SIG-M5 treated with dmso at 0.1 percent for 504 hours (cell line): ENCODE measurements at regions not wholly inside any gene's neighbourhood (a gene's known extent, or its start where the extent isn't known, plus 50 kb on each side); places are given as distances from the start of the nearest gene placed in this dataset.
"Not testable (repeated sequence)": the region's sequence is repeated elsewhere in the genome, so short reads cannot be mapped to it uniquely, and the experiment has no call there.

Source experiments
- DNase-seq: peaks from one replicate; lab custom pipeline; 2025; ENCODE audit not compliant: unreplicated experiment; lab: John Stamatoyannopoulos, UW

DNA sequence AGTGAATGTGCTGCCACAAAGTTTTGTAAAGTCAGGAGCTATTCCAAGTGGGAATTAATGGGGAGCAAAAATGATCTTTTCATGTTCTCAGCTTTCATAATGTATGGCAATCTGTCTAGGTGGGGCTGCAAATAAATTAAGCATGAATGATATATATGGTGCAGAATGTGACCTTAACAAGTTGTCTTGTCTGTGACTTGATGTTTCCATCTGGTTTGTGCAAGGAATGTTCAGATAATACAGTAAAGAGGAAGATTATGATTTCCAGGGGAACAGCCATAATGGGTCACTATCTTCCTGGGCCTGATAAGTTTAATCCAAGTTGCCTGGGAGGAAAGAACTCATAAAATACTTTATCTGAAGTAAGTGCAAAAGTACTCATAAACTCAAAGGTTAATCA lies 1815.8 kb upstream of the FLRT2 start:
- no peak for DNase-seq

DNA sequence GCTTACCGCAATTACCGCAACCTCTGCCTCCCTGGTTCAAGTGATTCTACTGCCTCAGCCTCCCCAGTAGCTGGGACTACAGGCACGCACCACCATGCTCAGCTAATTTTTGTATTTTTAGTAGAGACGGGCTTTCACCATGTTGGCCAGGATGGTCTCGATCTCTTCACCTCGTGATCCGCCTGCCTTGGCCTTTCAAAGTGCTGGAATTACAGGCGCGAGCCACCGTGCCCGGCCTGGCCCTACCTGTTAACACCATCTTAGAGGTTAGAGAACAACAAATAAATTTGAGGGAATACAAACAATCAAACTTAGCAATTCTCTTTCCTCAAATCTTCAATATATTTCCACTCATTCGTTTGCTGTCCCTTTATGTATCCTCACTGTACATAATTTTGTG lies 1810.5 kb upstream of the FLRT2 start:
- DNase-seq, result not testable (repeated sequence)

DNA sequence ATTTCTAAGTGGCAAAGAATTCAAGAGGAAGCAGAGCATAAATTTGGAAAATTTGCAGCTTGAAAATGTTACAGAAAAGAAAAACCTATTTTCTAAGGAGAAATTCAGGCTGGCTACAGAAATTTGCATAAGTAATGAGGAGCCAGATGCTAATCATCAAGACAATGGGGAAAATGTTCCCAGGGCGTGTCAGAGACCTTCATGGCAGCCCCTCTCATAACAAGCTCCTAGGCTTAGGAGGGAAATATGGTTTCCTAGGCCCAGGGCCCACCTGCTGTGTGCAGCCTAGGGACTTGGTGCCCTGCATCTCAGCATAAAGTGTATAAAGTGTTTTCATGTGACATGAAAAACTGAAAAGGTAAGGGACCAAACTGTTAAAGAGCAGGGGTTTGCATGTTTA lies 1796.3 kb upstream of the FLRT2 start:
- no peak for DNase-seq

DNA sequence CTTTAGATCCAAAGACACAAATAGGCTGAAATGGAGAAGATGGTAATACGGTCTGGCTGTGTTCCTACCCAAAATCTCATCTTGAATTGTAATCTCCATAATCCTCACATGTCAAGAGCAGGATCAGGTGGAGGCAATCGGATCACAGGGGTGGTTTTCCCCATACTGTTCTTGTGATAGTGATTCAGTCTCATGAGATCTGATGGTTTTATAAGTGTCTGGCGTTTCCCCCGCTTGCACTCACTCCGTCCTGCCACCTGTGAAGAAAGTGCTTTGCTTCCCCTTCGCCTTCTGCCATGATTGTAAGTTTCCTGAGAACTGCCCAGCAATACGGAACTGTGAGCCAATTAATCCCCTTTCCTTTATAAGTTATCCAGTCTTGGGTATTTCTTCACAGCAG lies 1795.5 kb upstream of the FLRT2 start:
- no peak for DNase-seq

DNA sequence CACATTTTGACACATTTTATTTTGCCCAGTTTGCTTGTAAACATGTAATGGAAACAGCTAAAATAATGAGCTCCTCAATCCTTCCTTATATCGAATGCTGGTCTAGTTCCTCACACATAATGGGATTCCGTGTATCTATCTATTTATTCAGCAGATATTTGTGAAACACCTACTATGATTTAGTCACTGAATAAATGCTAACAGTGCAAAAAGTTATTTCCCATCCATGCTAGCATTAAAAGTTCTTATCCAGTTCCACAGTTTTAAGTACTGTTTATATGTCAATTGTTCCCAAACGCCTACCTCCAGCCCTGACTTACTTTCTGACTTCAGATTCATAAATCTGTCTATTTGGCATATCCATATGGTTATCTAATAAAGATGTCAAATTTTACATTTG lies 1788.7 kb upstream of the FLRT2 start:
- DNase-seq, result no peak

DNA sequence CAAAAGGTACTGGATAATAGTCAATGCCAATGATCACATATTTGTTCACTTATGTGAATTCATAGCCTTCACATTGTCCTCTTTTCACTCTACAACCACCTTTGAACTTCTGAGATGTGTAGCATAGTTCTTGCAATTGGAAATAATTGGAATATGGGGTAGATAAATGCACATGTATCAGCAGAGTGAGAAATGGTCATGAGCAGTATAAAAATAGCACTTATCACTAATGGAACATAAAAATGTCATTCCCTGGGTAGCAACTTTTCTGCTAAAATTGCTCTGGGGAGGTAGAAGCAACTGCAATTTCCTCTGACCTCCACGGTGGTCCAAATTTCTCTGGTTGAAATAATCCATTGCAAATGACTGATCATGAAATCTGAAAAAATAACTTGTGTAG lies 1785.7 kb upstream of the FLRT2 start:
- no peak for DNase-seq

DNA sequence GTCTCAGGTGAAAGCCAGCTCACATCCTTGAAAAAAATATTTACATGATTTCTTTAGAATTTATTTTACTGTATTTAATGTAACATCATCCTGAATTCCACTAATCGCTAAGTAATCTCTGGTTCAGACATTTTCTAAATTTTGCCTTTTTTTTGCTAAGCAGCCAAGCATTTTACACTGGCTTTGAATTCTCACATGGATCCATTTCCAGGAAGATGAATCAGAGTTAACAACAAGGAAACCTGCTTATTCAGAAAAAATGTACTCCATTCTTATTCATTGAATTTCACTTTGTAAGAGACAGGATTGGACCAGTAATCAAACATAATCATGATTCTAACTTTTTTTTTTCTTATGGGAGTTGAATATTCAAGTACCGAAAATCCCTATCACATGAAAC lies 1785.1 kb upstream of the FLRT2 start:
- no peak for DNase-seq

DNA sequence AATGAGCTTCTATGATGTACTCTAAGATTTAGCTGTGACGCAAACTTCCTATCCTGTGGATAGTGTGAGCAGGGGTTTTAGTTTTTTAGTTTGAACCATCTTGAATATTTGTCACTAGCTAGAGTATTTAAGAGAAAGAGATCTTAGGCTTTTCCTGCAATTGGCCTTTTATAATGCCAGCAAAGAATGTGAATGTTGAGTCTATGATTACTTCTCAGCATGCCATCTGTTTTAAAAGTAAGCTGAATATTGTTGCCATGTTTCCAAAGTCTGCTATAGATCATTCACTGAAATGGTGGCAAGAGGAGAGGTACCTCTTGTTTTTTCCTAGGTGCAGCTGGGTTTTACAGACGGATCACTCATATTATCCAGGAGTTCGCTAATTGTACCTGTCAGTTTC lies 1783.6 kb upstream of the FLRT2 start:
- no peak for DNase-seq

DNA sequence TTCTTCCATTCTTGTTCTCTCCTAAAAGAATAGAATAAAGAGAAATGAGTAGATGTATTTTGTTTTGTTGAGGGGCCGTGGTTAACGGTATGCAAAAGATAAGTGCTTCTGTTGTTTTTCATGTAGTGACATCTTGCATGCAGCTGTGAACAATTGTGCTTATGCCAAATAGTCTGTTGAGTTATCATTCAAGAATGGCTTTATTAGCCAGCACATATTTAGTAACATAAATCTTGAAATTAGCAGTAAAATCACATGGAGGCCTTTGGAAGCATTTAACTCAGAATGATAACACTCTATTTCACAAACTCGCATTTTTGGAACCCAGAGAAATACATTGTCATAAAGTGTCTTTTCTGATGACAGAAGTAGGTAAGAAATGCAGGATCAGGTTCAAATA lies 1772.0 kb upstream of the FLRT2 start:
- DNase-seq, result no peak

DNA sequence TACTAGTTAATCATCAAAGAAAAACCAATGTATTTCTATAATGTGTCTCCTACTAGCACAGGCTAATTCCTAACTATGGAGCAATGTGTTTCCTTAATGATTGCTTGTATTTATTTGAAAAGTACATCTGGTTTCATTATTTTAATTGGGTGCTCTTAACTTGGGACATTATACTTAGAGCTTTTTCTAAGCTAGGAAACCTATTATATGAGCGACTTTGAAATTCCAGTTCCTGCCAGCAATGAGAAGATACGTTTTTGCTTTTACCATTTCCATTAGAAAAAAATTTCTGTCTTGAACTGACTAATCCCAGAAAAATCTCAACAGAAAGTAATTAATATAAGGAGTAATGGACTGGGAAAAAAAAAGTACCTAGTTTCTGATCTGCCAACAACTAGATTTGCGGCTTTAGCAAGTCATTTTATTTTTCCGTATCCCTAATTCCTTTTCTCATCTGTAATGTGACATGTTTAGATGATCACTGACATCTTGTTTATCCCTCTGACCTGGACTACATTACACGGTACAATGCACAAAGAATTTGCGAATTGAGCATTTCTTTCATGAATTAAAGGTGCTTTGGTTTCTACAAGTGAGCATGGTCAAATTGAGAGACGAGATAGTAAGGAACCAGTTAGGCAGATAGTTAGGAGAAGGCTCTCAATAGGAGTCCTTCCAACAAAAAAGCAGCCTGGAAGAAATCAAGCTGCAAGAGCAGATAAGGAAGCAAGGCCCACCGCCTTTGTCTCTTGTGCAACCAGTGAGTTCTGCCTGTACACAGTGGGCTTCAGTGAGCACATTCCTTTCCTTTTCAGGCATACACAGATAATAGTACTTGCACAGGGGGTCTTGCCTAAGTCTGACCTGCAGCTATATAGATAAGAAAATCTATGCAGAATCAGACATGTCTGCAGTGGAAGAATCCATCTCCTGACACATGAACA lies 1765.0 kb upstream of the FLRT2 start:
- DNase-seq, result no peak

DNA sequence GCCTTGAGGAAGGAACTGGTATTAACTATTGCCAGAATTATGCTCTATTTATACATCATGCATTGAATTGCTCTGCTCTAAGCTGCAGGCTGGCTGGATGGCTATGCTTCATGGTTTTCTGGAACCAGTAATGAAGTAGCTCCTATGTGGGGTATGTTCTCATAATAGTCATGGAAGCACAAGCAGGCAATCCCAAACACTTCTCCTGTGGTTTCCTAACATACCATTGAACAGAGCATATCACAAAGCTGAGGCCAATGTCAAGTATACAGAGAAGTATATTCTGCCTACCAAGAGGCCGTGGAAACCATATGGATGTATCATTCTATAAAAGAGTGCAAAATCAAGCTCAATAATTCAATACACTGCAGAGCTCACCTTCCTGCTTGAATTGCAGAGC lies 1752.4 kb upstream of the FLRT2 start:
- DNase-seq, result no peak

DNA sequence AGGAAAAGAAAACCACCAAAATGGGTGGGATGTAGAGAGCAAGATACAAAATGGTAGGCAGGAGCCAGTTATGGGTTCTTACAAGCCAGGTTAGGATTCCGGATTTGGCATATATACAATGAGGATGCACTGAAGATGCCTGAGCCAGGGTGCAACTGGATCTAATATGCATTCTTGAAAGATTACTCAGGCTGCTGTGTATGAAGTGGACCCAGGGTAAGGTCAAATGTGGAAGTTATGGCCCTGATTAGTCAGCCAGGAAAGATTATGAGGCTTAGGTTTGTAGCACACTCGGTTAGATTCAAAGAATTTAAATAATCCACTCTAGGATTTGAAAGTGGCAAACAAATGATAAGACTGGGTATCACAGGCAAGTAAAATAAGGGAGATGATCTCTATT lies 1750.7 kb upstream of the FLRT2 start:
- no peak for DNase-seq

DNA sequence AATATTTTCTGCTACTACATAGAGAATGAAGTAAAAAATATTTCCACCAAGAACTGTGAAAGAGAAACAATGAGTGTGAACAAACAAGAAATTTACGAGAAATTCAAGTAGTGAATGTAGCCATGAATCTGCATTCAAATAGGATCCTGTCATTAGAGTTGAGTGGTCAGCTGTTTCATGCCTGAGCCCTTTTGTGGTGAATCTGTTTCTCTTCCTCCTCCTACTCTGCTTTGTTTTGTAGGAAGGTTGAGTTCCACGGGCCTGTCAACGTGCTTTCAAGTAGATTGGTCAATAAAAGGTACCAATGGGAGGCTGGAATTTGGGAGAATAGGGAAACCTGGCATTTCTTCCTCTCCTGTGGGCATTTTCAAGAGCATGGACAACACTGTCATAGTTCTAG lies 1749.6 kb upstream of the FLRT2 start:
- DNase-seq, result no peak

DNA sequence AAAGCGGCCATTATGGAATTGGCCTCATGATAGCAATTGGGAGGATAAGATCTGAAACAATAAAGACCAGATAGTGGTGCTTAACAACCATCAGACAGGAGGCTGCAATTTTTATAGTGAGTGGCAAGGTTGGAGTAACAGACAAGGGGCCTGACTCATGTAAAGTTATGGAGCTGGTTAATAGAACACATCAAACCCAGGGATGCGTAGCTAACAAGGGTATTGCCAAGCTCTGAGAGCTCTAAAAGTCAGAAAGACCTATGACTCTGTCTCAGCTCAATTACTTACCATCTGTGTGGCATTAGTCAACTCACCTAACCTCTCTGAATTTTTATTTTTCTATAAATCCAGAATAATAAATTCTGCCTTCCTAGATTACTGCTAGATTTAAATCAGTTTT lies 1731.5 kb upstream of the FLRT2 start:
- no peak for DNase-seq

DNA sequence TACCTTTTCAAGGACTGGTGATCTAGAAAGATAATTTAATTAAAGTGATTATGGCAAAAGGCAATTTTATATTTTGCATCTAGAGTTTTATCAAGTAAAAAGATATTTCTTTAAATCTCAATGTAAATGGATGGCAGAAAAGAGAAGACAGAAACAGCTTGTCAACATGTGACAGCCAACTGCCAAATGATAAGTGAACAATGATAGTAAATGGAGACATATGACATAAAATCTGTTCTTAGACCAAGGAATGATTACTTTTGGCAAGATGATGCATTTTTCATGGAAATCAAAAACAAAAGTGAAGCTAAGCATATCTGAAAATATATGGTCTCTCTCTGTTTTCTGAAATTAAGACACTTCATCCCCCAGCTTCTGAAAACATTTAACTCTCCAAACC lies 1730.7 kb upstream of the FLRT2 start:
- DNase-seq, result no peak

DNA sequence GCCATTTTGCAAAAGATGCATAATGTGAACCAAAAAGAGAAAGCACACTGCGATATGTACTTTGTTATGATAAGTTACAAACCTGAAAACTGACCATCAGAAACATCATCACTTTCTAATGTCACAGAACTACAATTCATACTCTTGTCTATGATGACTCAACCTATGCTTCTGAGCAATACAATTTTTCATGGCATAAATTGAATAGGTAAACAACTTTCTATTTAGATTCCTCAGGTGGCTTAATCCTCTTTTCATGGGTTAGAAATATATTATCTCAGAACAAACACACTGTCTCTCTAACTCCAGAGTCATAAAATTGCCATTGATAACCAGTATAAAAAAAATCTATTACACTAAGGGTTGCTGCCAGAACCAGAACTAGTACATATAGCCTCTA lies 1715.0 kb upstream of the FLRT2 start:
- DNase-seq, result no peak

DNA sequence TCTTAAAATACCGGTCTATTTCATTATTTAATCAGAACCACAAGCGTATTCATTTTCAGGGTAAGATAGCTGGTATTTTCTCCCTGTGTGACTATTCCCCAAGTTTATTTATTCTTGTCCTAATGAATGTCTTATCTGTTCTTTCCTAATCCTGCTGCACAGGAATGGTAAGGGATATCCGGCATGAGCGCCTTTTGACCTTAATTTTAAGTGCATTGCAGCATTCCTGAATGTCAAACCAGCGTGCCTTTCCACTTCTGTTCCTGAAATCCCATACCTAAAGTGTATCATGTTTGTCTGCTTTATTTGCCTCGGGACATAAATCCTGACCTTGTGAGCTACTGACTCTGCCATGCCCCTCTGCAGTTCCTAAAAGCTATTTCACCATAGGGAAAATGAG lies 1713.2 kb upstream of the FLRT2 start:
- no peak for DNase-seq

DNA sequence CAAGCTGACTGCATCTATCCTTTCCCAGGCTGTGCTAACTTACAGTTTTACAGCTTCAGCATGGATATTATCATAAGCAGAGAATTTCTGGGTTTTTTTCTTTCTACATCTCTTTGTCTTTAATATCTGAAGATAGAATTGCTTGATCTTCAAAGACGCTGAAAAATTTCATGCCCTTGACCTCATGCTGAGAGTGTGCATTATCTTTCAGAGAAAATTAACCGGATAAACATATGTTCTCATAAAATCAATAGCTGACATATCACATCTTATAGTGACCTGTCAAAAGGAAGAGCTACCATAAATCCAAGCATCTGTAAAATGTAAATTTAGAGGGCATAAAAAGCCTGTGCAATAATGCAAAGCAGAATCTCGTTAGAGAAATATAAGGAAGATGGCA lies 1704.1 kb upstream of the FLRT2 start:
- no peak for DNase-seq

DNA sequence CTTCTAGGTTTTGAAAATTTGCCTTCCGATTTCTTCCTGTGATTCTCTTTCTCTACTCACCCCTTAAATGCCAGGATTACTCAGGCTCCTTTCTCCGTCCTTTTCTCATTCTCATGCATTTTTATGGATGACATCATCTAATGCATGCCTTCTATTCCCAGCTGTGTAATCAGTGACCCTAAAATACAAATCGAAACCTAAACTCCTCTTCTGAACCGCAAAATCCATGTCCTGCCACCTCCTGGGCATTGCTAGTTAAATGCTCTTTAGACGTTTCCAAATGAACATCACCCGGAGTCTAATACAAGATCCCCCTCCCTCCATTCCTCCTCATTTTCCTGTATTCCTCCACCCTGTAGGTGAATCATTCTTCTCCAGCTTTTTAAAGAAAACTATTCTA lies 1703.1 kb upstream of the FLRT2 start:
- no peak for DNase-seq

DNA sequence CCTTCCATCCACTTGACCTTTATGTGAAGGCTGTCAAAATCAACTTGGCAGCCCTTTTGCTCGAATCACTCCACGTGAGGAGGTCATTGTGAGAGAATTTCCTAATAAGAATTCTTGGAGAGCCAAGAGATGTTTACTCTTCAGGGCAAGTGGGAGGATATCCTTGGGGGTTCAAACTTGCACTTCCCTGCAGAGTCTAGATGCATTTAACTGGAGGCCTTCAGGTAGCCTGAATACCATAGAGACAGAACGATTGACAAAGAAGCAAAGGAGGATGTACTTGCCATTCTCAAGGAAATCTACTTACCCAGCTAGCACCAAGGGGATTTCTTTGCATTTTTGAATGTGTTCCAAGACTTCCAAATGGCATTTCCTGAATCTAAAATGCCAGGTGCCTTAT lies 1702.6 kb upstream of the FLRT2 start:
- no peak for DNase-seq

DNA sequence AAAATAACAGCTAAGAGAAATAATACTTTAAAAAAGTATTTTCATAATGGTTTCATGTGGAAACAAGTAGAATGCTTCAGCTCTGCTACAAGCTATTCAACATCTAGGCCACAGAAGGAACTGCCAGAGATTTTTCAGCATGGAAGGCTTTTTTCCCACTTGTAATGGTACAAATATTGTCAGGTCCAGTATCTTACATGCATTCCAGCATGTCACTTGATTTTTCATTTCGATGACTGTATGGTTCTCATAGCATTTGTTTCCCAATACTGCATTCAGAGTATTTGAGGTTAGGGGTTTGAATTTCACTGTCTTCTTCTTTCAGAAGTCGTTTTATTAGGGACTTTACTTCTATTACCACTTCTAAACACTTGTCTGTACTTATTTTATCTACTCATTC lies 1701.5 kb upstream of the FLRT2 start:
- no peak for DNase-seq

DNA sequence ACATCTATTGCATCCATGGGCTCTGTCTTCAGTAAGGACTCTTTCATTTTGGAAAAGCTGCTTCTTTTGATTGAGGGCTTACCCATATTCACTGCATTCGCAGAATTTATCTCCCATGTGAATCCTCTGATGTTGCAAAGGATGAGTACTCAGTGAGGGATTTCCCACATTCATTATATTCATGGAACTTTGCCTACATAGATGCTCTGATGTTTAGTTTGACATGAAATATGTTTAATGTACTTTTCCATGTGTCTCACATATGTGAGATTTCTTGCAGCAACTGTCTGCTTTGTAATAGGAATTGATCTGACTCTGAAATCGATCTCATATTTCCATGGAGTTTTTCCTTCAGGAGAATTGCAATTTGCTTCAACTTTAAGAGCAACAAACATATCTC lies 1699.6 kb upstream of the FLRT2 start:
- no peak for DNase-seq

DNA sequence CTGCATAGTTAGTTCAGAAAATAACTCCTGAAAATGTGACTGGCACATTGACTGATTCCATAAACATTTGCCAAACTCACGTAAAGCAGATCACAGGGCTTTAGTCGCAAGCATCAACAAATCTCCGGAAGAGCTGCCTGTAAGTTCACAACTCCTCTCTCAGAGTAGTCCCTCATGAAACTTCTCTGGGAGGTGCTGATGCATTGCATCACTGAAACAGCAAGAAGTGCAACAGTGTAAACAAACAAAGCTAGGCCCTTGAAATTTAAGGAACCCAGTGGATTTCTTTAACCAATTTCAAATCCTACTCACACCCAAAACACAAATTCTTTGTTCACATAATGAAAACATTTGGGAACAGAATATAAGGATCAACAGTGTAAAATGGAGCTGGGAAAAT lies 1691.7 kb upstream of the FLRT2 start:
- no peak for DNase-seq
